ENCODE measurements at regions not wholly inside any gene's neighbourhood (a gene's known extent, or its start where the extent isn't known, plus 50 kb on each side); places are given as distances from the start of the nearest gene placed in this dataset.

DNA sequence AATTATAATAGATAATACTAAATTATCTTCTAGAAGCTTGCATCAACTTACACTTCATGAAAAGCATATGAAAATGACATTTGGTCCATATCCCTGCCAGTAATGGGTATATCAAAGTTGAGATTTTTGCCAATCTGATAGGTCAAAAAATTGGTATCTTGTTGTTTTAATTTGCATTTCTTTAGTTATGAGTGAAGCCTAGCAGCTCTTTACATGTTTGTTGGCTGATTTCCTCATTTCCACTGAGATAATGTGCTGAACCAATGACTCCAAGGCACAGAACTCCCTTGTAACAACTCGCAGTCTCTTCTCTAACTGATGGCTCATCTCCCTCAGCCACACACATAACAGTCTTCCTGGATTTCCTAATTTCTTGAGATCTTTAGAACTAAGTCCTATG lies 175.3 kb upstream of the SESN3 start:
- H3K27ac ChIP-seq: no peak overlapping the region
- TF ChIP-seq, protein P1, sequence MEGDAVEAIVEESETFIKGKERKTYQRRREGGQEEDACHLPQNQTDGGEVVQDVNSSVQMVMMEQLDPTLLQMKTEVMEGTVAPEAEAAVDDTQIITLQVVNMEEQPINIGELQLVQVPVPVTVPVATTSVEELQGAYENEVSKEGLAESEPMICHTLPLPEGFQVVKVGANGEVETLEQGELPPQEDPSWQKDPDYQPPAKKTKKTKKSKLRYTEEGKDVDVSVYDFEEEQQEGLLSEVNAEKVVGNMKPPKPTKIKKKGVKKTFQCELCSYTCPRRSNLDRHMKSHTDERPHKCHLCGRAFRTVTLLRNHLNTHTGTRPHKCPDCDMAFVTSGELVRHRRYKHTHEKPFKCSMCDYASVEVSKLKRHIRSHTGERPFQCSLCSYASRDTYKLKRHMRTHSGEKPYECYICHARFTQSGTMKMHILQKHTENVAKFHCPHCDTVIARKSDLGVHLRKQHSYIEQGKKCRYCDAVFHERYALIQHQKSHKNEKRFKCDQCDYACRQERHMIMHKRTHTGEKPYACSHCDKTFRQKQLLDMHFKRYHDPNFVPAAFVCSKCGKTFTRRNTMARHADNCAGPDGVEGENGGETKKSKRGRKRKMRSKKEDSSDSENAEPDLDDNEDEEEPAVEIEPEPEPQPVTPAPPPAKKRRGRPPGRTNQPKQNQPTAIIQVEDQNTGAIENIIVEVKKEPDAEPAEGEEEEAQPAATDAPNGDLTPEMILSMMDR (conservative IDR thresholded peaks at IDR 0.05): no peak

DNA sequence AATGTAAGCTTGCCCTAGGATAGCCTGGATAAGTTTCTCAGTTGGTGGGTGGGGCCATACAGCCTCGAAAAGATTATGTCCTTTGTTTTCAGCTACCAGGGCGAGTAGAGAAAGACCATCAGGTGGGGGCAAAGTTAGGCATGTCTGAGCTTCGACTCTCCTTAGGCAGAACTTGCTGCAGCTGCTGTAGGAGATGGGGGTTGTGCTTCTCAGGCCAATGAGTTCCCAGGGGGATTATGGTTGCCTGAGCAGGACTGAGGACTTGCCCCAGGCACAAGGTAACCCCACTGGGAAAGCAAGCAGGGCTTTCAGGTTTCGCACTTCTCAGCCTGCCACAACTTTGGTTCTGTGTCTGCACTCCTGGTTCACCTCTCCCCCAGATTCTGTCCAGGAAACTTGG lies 173.4 kb upstream of the SESN3 start:
- H3K27ac ChIP-seq: no peak overlapping the region
- TF ChIP-seq, protein P1 (conservative IDR thresholded peaks at IDR 0.05): no peak

DNA sequence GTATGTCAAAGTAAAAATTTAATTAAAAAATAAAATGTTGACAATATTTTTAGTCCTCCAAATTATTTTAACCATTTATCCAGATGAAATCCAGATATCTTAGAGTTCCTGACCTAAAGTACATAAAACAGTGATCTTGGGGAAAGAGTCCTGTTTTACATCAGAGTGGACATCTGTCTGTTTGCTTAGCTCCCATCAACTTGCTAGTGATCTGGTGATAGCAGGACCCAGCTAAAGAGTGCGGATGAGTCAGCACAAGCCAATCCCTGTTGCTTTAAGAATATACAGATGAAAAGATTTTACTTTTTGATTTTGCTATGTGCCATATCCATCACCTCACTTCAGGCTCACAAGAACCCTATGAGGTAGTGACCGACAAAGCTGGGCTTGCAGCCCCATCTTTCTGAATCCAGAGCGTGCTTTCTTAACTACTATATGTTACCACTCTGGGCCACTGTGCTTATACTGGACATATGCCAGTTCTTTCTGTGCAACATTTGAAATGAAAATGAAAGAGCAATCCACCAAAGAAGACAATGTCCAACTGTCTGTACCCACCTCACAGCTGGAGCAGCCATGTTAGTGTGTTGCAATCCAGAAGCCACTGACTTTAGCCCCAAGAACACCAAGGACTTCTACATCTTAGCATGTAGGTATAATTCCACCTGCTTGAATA lies 167.6 kb upstream of the SESN3 start:
- peak overlapping the region; percentile 10; the same call in 1 of the 2 replicates for H3K27ac ChIP-seq
- TF ChIP-seq, protein P1 (conservative IDR thresholded peaks at IDR 0.05): no peak

- TF ChIP-seq, protein P1 (conservative IDR thresholded peaks at IDR 0.05): no peak
- H3K27ac ChIP-seq: no peak overlapping the region
Measured at GRCh38 chr11:95392644-95393043, 161.6 kb upstream of the SESN3 start.

DNA sequence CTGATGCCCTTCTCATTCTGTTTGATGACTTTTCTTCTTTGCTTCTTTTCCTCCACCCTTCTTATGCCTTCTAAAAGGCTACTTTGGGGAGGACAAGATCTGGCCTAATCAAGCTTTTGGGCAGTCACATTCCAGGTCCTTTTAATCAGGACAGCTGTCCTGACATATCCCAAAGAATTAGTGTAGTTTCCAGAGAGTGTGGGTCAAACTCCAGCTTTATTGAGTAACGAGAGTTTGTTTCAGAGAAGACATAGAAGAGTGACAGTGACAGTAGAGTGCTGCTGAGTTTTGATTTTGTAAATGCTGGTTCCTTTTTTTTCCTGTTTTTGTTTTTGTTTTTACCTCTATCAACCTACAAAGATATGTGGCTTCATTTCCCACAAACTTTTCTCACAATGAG lies 158.4 kb upstream of the SESN3 start:
- TF ChIP-seq, protein P1 (conservative IDR thresholded peaks at IDR 0.05): no peak
- H3K27ac ChIP-seq: no peak overlapping the region

DNA sequence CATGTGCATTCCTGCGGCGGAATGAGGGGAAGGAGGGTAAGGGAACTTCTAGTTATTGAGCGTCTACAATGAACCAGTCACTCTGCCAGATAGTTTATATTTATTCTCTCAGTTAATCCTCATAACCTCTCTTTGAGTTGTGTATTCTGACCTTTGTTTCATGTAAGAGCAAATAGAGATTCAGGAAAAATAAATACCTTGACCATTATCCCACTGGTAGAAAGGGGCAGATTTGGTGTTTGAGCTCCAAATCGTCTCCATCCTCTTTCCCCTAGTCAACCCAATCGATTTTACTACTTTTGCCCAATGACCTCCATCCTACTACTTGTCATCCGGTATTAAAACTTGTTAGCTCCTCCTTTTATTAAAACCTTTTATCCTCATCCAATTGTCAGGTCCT lies 157.1 kb upstream of the SESN3 start:
- H3K27ac ChIP-seq: no peak overlapping the region
- TF ChIP-seq, protein P1 (conservative IDR thresholded peaks at IDR 0.05): no peak

GRCh38 chr11:95387325-95387724 lies 156.3 kb upstream of the SESN3 start:
- TF ChIP-seq, protein P1 (conservative IDR thresholded peaks at IDR 0.05): no peak
- H3K27ac ChIP-seq: no peak overlapping the region

All from VCaP (cell line).